HuH-7.5 (cell line): ENCODE measurements at regions not wholly inside any gene's neighbourhood (a gene's known extent, or its start where the extent isn't known, plus 50 kb on each side); places are given as distances from the start of the nearest gene placed in this dataset.

ENCODE experiments used
- DNase-seq: peaks from one replicate; pipeline ENCODE4 v3.0.0; 2011; ENCODE audit warnings: low spot score

- peak; percentile 12 for DNase-seq
These were observed 111.5 kb downstream of the ELAPOR2 start for GRCh38 chr7:86947929-86948328.

- no peak for DNase-seq
These were observed 116.0 kb downstream of the ELAPOR2 start for GRCh38 chr7:86943447-86943846.

GRCh38 chr7:86942995-86943394 is 116.5 kb downstream of the ELAPOR2 start:
- no peak for DNase-seq

- DNase-seq: no peak
These were observed 117.4 kb downstream of the ELAPOR2 start for GRCh38 chr7:86942081-86942480.

GRCh38 chr7:86939197-86939814 is 120.1 kb downstream of the ELAPOR2 start:
- DNase-seq: no peak

- DNase-seq: no peak
These were observed 122.0 kb downstream of the ELAPOR2 start for GRCh38 chr7:86937363-86937878.

- no peak for DNase-seq
These were observed 126.1 kb downstream of the ELAPOR2 start for GRCh38 chr7:86933295-86933845.

- no peak for DNase-seq
These were observed 127.4 kb downstream of the ELAPOR2 start for GRCh38 chr7:86932038-86932512.

- DNase-seq: no peak
These were observed 128.0 kb downstream of the ELAPOR2 start for GRCh38 chr7:86931439-86931838.

GRCh38 chr7:86930554-86931307 is 128.7 kb downstream of the ELAPOR2 start:
- DNase-seq: no peak

- no peak for DNase-seq
These were observed 130.0 kb downstream of the ELAPOR2 start for GRCh38 chr7:86929293-86930109.

- DNase-seq: no peak
These were observed 131.1 kb downstream of the ELAPOR2 start for GRCh38 chr7:86928308-86928707.

GRCh38 chr7:86926732-86927131 is 132.7 kb downstream of the ELAPOR2 start:
- no peak for DNase-seq

- DNase-seq: no peak
These were observed 134.2 kb downstream of the ELAPOR2 start for GRCh38 chr7:86925221-86925620.

GRCh38 chr7:86923527-86923926 is 135.9 kb downstream of the ELAPOR2 start:
- no peak for DNase-seq

- no peak for DNase-seq
These were observed 139.3 kb downstream of the ELAPOR2 start for GRCh38 chr7:86920154-86920553.

- DNase-seq: no peak
These were observed 141.2 kb downstream of the ELAPOR2 start for GRCh38 chr7:86918245-86918644.

- DNase-seq: no peak
These were observed 143.1 kb downstream of the ELAPOR2 start for GRCh38 chr7:86916277-86916825.

GRCh38 chr7:86914551-86914950 is 144.9 kb downstream of the ELAPOR2 start:
- no peak for DNase-seq
